Gastroesophageal sphincter (tissue), 3 donors: ENCODE measurements at regions not wholly inside any gene's neighbourhood (a gene's known extent, or its start where the extent isn't known, plus 50 kb on each side); places are given as distances from the start of the nearest gene placed in this dataset.

Source experiments
- POLR2A ChIP-seq, 2 donors: fragments of 450-650 bp; IDR thresholded peaks; one replicate each; pipeline ENCODE4 v1.6.1; 2017; ENCODE audit warnings: antibody characterized with exemption in 2 of 2, mild to moderate bottlenecking in 2 of 2, moderate library complexity in 1 of 2
- TF ChIP-seq, protein P1 (sequence below), 4 experiments: fragments of 200-600 bp in 2 of 4; fragments of 450-650 bp in 2 of 4; sonication (generic) in 1 of 4; IDR thresholded peaks; one replicate each; pipeline ENCODE4 v1.5.1; 2017 to 2019; ENCODE audit warnings: antibody characterized with exemption in 4 of 4, mild to moderate bottlenecking in 2 of 4, moderate library complexity in 2 of 4

DNA sequence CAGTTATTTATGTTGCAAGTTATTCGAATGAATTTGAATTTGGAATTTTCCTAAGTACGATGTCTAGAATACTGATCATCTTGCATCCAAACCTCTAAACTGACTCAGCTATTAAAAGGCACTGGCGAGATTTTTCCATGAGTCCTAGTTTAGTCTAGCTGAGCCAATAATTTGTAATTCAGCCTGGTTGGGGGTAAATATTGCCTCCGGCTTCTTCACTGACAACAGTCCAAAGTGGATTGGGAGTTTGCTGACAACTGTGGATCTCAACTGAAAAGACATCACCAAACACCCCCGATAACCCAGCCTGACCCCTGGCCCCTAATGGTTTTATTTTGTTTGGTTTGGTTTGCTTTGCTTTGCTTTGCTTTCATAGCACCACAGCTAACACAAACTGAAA is 189.8 kb upstream of the DAPK1 start:
- TF ChIP-seq POLR2A (IDR thresholded peaks at IDR 0.05): no peak
- TF ChIP-seq, protein P1, sequence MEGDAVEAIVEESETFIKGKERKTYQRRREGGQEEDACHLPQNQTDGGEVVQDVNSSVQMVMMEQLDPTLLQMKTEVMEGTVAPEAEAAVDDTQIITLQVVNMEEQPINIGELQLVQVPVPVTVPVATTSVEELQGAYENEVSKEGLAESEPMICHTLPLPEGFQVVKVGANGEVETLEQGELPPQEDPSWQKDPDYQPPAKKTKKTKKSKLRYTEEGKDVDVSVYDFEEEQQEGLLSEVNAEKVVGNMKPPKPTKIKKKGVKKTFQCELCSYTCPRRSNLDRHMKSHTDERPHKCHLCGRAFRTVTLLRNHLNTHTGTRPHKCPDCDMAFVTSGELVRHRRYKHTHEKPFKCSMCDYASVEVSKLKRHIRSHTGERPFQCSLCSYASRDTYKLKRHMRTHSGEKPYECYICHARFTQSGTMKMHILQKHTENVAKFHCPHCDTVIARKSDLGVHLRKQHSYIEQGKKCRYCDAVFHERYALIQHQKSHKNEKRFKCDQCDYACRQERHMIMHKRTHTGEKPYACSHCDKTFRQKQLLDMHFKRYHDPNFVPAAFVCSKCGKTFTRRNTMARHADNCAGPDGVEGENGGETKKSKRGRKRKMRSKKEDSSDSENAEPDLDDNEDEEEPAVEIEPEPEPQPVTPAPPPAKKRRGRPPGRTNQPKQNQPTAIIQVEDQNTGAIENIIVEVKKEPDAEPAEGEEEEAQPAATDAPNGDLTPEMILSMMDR (IDR thresholded peaks at IDR 0.05): no peak
